GM13976 (cell line): ENCODE measurements at regions not wholly inside any gene's neighbourhood (a gene's known extent, or its start where the extent isn't known, plus 50 kb on each side); places are given as distances from the start of the nearest gene placed in this dataset.

Experiments used
- DNase-seq: peaks from one replicate; pipeline ENCODE4 v3.0.0; 2012; ENCODE audit warnings: low spot score
- in situ Hi-C: fragments of 300-500 bp; cut with MboI; formaldehyde crosslinking; loops from one replicate; pipeline ENCODE4 v1.12.0; 2022; ENCODE audit warnings: low sequenced_read_pairs, mixed read lengths, inconsistent platforms; ENCODE audit not compliant: unreplicated experiment
- TF ChIP-seq, protein P1 (sequence below): IDR thresholded peaks from 2 replicates; pipeline ENCODE4 v1.5.1; 2012; ENCODE audit warnings: borderline replicate concordance, mild to moderate bottlenecking; ENCODE audit not compliant: insufficient read depth; ENCODE audit errors: extremely low read depth, missing control alignments, control extremely low read depth

DNA sequence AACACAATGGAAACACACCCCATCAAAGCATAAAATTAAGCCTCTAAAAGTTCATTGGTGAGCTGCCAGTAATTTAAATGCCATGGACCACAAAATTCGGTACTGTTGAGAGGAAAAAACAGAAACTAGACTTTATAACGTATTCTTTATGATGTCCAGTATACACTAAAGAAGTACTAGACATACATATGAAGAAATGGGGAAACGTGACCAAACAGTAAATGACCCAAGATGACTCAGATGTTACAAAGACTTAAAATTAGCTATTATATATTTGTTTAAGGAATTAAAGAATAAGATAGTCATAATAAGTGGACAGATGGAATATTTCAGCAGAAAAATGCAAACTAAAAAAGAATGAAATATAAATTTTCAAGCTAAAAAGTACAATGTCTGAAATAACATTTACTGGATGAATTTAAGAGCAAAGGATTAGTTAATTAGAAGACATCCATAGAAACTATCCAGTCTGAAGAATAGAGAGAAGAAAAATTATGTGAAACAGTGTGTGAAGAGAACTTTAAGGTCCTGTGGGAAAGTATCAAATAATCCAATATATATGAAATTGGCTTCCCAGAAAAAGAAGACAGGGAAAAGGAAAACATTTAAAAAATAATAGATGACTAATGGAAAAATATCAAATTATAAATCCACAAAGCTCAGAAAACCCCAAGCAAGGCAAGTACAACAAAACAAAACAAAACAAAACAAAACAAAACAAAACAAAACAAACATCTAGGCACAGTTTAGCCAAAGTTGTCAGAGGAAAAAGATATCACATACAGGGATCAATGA lies 69.4 kb downstream of the SAMD9 start:
- DNase-seq = no peak
- TF ChIP-seq, protein P1, sequence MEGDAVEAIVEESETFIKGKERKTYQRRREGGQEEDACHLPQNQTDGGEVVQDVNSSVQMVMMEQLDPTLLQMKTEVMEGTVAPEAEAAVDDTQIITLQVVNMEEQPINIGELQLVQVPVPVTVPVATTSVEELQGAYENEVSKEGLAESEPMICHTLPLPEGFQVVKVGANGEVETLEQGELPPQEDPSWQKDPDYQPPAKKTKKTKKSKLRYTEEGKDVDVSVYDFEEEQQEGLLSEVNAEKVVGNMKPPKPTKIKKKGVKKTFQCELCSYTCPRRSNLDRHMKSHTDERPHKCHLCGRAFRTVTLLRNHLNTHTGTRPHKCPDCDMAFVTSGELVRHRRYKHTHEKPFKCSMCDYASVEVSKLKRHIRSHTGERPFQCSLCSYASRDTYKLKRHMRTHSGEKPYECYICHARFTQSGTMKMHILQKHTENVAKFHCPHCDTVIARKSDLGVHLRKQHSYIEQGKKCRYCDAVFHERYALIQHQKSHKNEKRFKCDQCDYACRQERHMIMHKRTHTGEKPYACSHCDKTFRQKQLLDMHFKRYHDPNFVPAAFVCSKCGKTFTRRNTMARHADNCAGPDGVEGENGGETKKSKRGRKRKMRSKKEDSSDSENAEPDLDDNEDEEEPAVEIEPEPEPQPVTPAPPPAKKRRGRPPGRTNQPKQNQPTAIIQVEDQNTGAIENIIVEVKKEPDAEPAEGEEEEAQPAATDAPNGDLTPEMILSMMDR = no peak
- in situ Hi-C loops = no loop called here

DNA sequence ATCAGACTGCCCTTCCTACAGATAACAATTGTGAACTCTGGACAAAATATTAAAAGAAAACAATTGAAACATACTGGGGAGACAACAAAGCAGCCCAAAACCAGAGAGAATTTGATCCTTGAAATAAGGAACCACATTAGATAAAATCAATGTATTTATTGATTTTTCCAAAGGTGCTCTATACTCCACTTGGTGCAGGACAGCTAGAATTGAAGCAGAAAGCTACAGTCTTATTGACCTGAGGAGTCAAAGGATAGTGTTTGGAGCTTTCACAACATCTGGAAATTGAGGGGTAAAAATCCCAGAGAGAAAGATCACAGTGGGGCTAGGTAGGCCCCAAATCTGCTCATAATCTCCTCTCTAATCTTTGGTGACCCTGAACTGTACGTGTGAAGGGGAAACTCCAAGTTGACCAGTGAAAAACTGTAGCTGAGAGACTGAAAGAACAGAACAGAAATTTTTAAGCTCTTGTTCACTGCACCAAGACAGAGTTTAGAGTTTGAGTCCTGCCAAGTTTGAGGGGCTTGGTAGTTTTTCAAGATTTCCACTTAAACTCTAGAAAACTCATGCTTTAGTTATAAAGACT lies 70.2 kb downstream of the SAMD9 start:
- in situ Hi-C loops = no loop called here
- TF ChIP-seq, protein P1 = no peak
- peak; percentile 42 for DNase-seq

- in situ Hi-C loops = no loop called here
- DNase-seq = no peak
- TF ChIP-seq, protein P1 = no peak
These were observed 71.1 kb downstream of the SAMD9 start for GRCh38 chr7:93046641-93047040.

DNA sequence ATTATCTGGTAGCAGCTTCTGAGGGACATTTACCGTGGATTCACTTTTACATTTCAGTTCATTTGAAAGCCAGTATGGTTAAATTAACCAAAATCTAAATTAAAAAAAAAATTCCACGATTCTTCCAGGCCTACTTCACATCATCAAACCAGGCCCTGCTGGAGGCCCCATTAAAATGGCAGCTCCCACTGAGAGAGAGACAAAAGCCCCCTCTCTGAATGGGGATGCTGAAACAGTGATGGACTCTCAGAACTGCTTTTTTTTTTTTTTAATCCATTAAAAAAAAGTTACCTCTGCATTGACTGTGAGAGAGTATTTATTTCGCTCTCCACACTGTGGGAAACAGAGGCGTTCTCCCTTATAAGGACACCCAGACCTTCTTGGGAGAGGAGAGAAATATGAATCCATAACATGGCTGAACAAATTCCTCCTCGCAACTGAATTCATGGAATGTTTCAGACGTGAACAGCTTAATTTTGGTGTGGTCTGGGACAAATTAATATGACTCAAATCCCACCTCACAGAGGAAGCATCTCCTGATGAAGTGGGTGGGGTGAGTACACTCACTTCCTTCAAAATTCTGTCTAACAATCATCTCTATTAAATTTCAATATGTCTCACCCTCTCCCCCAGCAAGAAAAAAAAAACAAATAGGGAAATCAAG lies 73.5 kb downstream of the SAMD9 start:
- TF ChIP-seq, protein P1 = no peak
- in situ Hi-C loops = no loop called here
- DNase-seq = no peak

DNA sequence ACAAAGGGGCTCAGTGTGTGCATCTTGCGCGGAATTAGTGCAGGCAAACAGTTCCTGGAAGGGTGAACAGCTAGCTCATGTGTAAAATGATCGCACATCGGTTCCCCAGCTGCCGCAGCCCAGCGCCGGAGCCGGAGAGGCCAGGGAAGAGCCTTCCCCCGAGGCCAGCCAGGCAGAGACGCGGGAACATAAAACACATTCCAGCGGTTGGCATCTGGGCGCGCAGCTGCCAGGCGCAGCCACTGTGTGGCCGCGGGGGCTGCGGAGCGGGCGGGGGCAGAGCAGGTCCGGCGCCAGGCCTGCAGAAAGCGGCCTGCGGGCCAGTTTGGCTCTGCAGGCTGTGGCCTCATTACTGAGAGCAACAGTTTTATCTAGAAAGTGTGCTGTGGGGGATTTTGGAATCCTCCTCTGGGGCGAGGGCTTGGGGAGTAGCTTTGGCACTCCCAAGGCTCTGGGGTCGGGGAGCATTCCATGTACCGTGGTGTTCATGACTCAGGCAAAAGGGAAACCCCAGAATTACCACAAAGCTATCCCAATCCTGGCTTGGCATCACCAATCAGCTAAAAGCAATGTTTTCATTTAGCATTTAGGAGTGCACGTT lies 74.3 kb downstream of the SAMD9 start:
- in situ Hi-C loops = no loop called here
- DNase-seq = no peak

DNA sequence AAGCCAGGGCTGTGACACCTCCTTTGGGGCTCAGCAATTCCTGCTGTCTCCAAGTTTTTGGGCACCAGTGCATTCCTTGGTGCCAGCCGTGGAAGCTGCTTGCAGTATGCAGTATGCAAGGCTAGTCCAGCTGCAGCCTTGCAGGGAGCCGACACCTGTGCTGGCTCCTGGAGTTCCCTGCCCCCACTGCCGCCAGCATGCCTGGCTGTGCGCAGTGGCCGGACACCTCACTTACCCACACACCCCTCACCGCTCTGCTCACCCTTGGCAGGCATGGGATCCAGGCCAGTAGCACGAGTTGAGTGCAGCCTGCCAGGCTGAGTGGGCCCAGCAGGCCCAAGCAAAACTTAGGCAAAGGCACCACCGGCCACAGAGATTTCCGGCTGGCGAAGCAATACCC lies 77.4 kb downstream of the SAMD9 start:
- TF ChIP-seq, protein P1 = no peak
- in situ Hi-C loops = no loop called here
- no peak for DNase-seq

More for the DNA sequence above, 74.3 kb downstream of the SAMD9 start:
- TF ChIP-seq, protein P1 = no peak
